ENCODE measurements at regions not wholly inside any gene's neighbourhood (a gene's known extent, or its start where the extent isn't known, plus 50 kb on each side); places are given as distances from the start of the nearest gene placed in this dataset.

GRCh38 chr10:78575400-78575799, 493.4 kb upstream of the ZMIZ1 start:
- DNase-seq, result no peak

- no peak for DNase-seq
Measured at GRCh38 chr10:78576276-78576675, 492.5 kb upstream of the ZMIZ1 start.

DNA sequence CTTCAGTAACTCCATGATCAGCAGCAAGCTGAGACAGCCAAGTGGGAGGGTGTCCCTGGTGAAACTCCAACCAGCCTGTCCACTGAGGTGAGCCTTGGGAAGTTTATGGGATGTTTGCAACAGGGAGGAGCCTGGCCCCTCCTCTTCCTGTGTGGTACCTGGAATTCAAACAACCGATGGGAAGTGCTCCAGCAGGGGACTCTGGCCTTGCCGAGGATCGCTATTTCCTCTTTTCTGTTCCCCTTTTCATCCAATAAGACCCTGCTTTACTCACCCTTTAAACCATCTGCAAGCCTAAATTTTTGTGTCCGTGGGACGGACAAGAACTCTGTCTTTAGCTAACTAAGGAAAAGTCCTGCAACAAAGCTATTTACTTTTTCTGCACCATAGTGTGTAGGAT, 491.1 kb upstream of the ZMIZ1 start:
- DNase-seq, result no peak

DNA sequence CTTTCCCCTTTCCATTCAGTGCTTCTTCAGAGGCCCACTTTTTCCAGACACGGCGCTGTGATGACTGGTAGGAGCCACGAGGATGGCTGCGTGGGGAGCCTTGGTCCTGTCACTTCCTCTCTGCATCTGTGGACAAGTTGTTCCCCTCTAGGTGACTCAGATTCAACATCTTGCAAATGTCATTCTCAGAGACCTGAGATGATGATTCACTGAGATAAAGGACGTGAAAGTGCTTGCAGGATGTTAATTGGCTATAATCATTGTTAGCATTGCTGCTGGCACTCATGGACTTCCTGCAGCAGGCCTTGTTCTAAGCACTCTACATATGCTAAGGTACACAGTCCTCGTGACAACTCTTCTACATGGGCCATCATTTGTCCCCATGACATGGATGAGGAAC, 489.8 kb upstream of the ZMIZ1 start:
- DNase-seq, result no peak

GRCh38 chr10:78579576-78579975, 489.2 kb upstream of the ZMIZ1 start:
- no peak for DNase-seq

DNA sequence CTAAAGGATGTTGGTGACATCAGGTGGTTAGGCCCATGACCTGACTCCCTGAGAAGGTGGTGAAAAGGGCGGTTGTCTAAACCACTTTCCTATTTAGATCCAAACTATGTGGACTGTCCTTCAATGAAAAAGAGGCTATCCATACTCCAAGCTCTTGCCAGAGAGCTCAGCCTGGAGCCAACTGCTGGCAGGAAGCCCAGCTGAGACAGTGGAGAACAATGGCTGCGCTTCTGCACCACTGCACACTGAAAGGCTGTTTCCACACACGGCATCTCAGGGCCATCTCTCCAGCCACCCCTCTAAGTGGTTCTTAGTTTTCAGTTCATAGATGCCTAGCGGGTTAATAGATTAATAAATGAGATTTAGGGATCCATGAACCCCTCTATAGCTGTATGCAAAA, 488.8 kb upstream of the ZMIZ1 start:
- no peak for DNase-seq

- no peak for DNase-seq
Measured at GRCh38 chr10:78581133-78581694, 487.6 kb upstream of the ZMIZ1 start.

- no peak for DNase-seq
Measured at GRCh38 chr10:78582540-78582939, 486.2 kb upstream of the ZMIZ1 start.

DNA sequence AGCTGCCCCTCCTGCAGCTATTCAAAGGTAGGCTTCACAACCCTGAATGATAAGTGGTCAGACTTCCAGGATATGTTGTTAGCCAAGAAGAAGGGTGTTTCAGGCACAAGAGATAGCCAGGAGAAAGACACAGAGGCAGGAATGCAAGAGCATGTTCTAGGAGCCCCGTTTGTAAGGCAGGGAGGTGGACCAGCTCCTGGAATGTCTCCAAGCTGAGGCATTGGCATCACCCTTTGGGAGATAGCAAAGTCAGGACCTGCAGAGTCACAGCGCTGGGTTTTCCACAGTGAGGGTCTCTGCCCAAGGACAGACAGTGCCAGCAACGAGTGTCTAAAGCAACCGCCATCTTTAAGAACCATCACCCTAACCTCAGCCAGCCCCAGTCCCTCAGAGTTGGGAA, 484.5 kb upstream of the ZMIZ1 start:
- DNase-seq, result no peak

DNA sequence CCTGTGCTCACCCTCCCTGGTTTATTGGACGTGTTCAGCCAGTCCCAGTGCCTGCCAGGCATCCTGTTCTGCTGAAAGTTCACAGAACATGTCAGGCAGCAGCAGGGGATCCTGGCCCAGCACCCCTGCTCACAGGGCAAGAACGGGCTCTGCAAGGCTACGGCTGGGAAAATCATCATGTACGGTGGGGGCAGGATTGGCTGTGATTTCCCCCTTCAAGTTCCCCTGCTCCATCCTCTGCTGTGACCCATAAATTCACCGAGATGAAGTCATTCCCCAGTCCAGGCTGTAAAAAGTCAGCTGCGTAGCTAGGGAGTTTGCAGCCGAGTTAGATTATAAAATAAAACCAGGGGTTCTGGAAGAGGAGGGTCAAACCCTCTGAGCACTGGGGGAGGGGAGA, 484.1 kb upstream of the ZMIZ1 start:
- DNase-seq, result no peak

GRCh38 chr10:78585952-78586351, 482.8 kb upstream of the ZMIZ1 start:
- DNase-seq, result no peak

DNA sequence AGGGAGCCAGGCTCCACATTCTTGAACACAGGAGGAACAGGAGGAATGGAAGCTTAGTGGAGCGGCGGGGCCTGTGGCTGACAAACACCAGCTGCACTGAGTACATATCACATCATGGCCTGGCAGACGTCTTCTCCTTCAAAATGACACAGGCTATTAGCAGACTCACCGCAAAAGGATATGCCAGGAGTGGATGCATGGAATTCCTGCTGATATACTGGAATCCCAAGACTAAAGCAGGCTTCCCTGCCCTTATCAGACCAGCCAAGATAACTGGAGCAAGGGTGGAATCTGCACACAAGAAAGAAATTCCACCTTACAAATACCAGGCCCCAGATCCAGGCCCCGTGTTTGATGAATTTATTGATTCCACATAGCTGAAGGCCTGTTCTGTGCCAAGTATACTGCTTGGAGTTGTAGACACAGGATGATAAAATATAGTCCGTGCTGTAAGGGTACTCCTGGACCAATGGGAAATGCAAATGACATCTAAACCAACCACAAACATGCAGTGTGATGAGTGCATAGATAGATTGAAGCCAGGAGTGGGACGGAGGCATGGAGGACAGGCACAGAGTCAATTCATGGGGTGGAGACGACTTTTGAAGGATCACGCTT, 480.5 kb upstream of the ZMIZ1 start:
- DNase-seq, result no peak

DNA sequence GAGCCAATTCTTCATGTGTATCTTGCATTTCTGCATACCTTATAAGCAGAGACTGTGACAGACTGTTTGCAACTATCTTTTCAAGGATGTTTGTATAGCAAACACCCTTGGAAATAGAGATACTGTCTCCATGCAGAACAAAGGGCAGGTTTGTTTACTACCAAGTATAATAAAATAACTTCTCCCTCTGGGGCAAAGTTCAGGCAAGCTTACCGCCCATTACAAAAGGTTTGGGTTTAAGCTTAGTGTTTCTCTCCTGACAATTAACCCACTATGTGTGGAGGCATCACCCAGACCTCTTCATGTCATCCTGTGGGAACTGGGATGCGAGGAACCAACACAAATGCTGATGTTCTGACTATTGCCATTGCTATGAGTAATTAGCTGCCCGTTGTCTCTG, 479.1 kb upstream of the ZMIZ1 start:
- DNase-seq, result no peak

- DNase-seq, result no peak
Measured at GRCh38 chr10:78591066-78591465, 477.7 kb upstream of the ZMIZ1 start.

GRCh38 chr10:78594559-78595268, 474.1 kb upstream of the ZMIZ1 start:
- DNase-seq, result no peak

DNA sequence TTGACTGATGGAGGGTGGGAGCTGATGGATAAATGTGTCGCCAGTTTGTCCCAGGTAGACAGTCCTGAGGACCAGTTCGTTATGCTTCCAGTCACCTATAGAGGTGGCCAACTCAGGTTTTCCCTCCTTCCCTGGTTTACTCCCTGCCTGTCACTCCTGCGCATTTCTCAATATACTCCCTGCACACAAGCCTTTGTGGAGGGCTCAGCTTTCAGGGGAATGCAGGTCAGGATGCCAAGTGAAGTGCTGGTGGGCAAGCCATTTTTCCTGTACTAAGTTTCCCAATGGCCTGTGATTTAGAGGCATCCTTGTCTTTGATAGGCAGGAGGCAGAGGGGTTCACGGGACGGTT, 473.5 kb upstream of the ZMIZ1 start:
- no peak for DNase-seq

GRCh38 chr10:78596556-78596955, 472.2 kb upstream of the ZMIZ1 start:
- DNase-seq, result no peak

GRCh38 chr10:78597796-78598555, 470.8 kb upstream of the ZMIZ1 start:
- no peak for DNase-seq

GRCh38 chr10:78599122-78599853, 469.5 kb upstream of the ZMIZ1 start:
- DNase-seq, result no peak

- no peak for DNase-seq
Measured at GRCh38 chr10:78600121-78600665, 468.6 kb upstream of the ZMIZ1 start.

GRCh38 chr10:78600740-78601139, 468.0 kb upstream of the ZMIZ1 start:
- DNase-seq, result no peak

GRCh38 chr10:78602201-78602932, 466.4 kb upstream of the ZMIZ1 start:
- no peak for DNase-seq

All from effector CD4-positive, alpha-beta T cell (primary cell).